MCF 10A (cell line): ENCODE measurements at regions not wholly inside any gene's neighbourhood (a gene's known extent, or its start where the extent isn't known, plus 50 kb on each side); places are given as distances from the start of the nearest gene placed in this dataset.

Experiments
- BruUV-seq: library from RNA; stranded (reverse); fragments of 400-500 nt; replicated peaks from 2 replicates; lab custom pipeline; 2021; lab: Mats Ljungman, UMichigan
- CTCF ChIA-PET: fragments of 300-600 bp; sonication (Branson Sonifier 250); formaldehyde crosslinking; extraction: SDS; loops from one replicate; lab custom pipeline; 2021; ENCODE audit warnings: antibody characterized with exemption, inconsistent platforms; lab: Yijun Ruan, JAX
- POLR2A ChIA-PET: fragments of 300-600, 350-650 bp; sonication (Branson Sonifier 250); formaldehyde crosslinking; extraction: SDS; loops from one replicate; lab custom pipeline; 2020; ENCODE audit warnings: antibody characterized with exemption, inconsistent platforms; lab: Yijun Ruan, JAX
- DNase-seq: peaks from one replicate; pipeline ENCODE4 v3.0.0-alpha.2; 2018; ENCODE audit not compliant: unreplicated experiment
- H3K27ac Mint-ChIP-seq: one replicate; pipeline ENCODE4 v1.8.0; 2022; ENCODE audit warnings: mild to moderate bottlenecking, low read depth, mixed read lengths; ENCODE audit not compliant: unreplicated experiment
- H3K27me3 Mint-ChIP-seq: one replicate; pipeline ENCODE4 v1.8.0; 2022; ENCODE audit warnings: mixed read lengths; ENCODE audit not compliant: insufficient read depth, unreplicated experiment
- H3K36me3 Mint-ChIP-seq: one replicate; pipeline ENCODE4 v1.8.0; 2022; ENCODE audit warnings: mild to moderate bottlenecking, moderate library complexity, mixed read lengths; ENCODE audit not compliant: insufficient read depth, unreplicated experiment
- H3K4me1 Mint-ChIP-seq: one replicate; pipeline ENCODE4 v1.8.0; 2022; ENCODE audit warnings: mixed read lengths; ENCODE audit not compliant: insufficient read depth, unreplicated experiment
- H3K4me3 Mint-ChIP-seq: one replicate; pipeline ENCODE4 v1.8.0; 2022; ENCODE audit warnings: mild to moderate bottlenecking, moderate library complexity, mixed read lengths; ENCODE audit not compliant: unreplicated experiment
- H3K9me3 Mint-ChIP-seq: one replicate; pipeline ENCODE4 v1.8.0; 2022; ENCODE audit warnings: mixed read lengths; ENCODE audit not compliant: unreplicated experiment
- CTCF ChIP-seq: fragments of 200-600 bp; IDR thresholded peaks from one replicate; pipeline ENCODE4 v1.8.0; 2022; ENCODE audit warnings: antibody characterized with exemption, mild to moderate bottlenecking; ENCODE audit not compliant: unreplicated experiment
- intact Hi-C: fragments of 100-400 bp; cut with micrococcal nuclease; formaldehyde crosslinking; loops from 2 replicates; pipeline ENCODE4 v1.14.1; 2022

GRCh38 chr10:118537623-118538022, 57.8 kb downstream of the PRLHR start:
- no peak for DNase-seq
- Mint-ChIP-seq H3K27ac (no peak overlapping the region), H3K4me1 (no peaks in the 10 kb centered on the region), H3K4me3 (no peak overlapping the region), H3K9me3 (peaks cover 13% of the 10 kb centered on the region), H3K27me3 (no peaks in the 10 kb centered on the region), H3K36me3 (no peaks in the 10 kb centered on the region)
- ChIA-PET CTCF (interaction anchor here (0.6 kb wide), 1 partner anchor 196 kb away, joined by 3 read pairs; no protein-coding TSS in a partner anchor), POLR2A (no interaction called here)
- no peak for TF ChIP-seq CTCF
- intact Hi-C loops, result no loop called here
- no TSS peak for BruUV-seq

GRCh38 chr10:118534136-118534535, 61.3 kb downstream of the PRLHR start:
- intact Hi-C loops, result no loop called here
- no peaks in the 10 kb centered on the region for H3K27me3 Mint-ChIP-seq
- TF ChIP-seq CTCF, result no peak
- POLR2A ChIA-PET, result interaction anchor here (1.6 kb wide), 1 partner anchor 32 kb away, joined by 4 read pairs; no protein-coding TSS in a partner anchor
- no peak for DNase-seq
- H3K9me3 Mint-ChIP-seq, result peaks cover 13% of the 10 kb centered on the region
- H3K4me1 Mint-ChIP-seq, result no peaks in the 10 kb centered on the region
- no peaks in the 10 kb centered on the region for H3K36me3 Mint-ChIP-seq
- BruUV-seq, result no TSS peak
- H3K27ac Mint-ChIP-seq, result no peak overlapping the region
- H3K4me3 Mint-ChIP-seq, result no peak overlapping the region
- CTCF ChIA-PET, result interaction anchor here (2.7 kb wide), 1 partner anchor 74 kb away, joined by 16 read pairs; no protein-coding TSS in a partner anchor

- BruUV-seq, result no TSS peak
- no peaks in the 10 kb centered on the region for H3K36me3 Mint-ChIP-seq
- no peak for DNase-seq
- POLR2A ChIA-PET, result interaction anchor here (1.0 to 1.5 kb wide), 2 partner anchors 11 to 559 kb away, joined by 3 to 4 read pairs; no protein-coding TSS in a partner anchor
- H3K9me3 Mint-ChIP-seq, result peaks cover 9% of the 10 kb centered on the region
- H3K4me3 Mint-ChIP-seq, result no peak overlapping the region
- no peak for TF ChIP-seq CTCF
- no peaks in the 10 kb centered on the region for H3K27me3 Mint-ChIP-seq
- CTCF ChIA-PET, result interaction anchor here (0.7 to 2.7 kb wide), 5 partner anchors 13 to 1314 kb away, joined by 3 to 16 read pairs (median 5); no protein-coding TSS in a partner anchor
- no peak overlapping the region for H3K27ac Mint-ChIP-seq
- intact Hi-C loops, result no loop called here
- H3K4me1 Mint-ChIP-seq, result peaks cover 6% of the 10 kb centered on the region
These were observed 64.2 kb downstream of the PRLHR start for GRCh38 chr10:118531105-118531852.

GRCh38 chr10:118528426-118528825, 67.0 kb downstream of the PRLHR start:
- no peak for DNase-seq
- H3K9me3 Mint-ChIP-seq, result peaks cover 8% of the 10 kb centered on the region
- CTCF ChIA-PET, result interaction anchor here (0.8 to 2.3 kb wide), 3 partner anchors 16 to 69 kb away, joined by 3 to 10 read pairs (median 4); no protein-coding TSS in a partner anchor
- no peak for TF ChIP-seq CTCF
- H3K27me3 Mint-ChIP-seq, result no peaks in the 10 kb centered on the region
- H3K27ac Mint-ChIP-seq, result no peak overlapping the region
- intact Hi-C loops, result no loop called here
- no TSS peak for BruUV-seq
- POLR2A ChIA-PET, result interaction anchor here (0.6 to 1.9 kb wide), 3 partner anchors 16 to 595 kb away, joined by 3 to 7 read pairs (median 4); no protein-coding TSS in a partner anchor
- H3K4me1 Mint-ChIP-seq, result peaks cover 9% of the 10 kb centered on the region
- no peaks in the 10 kb centered on the region for H3K36me3 Mint-ChIP-seq
- no peak overlapping the region for H3K4me3 Mint-ChIP-seq
